ENCODE measurements at regions not wholly inside any gene's neighbourhood (a gene's known extent, or its start where the extent isn't known, plus 50 kb on each side); places are given as distances from the start of the nearest gene placed in this dataset.

DNA sequence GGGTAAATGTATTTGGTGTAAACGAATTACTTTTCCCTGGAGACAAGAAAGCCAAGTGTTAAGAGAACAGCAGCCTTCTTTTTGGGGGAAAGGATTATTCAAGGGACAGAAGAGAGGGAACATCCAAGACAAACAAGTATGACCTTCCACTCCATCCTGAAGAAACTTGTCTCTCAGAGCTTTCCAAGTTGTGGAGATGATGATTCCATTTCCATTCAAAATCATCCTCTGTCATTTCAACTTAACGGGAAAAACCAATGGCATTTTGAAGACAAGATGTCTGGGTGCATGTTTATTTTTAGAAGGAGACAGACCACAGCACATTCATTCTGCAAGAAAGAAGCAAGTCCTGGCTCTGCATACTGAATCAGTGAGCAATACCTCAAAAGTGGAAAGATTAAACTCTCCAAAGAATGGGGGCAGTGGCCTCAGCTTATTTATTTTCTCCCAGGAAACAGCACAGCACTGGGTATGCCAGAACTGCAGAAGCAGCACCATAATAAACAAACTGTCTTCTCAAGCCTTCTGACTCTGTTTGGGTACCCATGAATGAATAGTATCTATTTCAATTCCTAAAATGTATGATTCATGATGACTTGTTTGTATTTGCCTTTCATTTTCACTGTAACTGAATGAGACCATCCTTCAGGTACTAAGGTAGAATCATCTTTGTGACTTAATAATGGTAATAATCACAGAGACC lies 541.0 kb downstream of the RFC3 start:
- Histone ChIP-seq H3K4me1 (peaks cover 0 to 14% (median 0%) of the 10 kb centered on the region in 10 experiments; a peak in 7 of 20 replicates), H3K27me3 (no peaks in the 10 kb centered on the region), H3K36me3 (no peaks in the 10 kb centered on the region), H3K4me2 (no peak overlapping the region), H3K4me3 (no peak overlapping the region), H3K9me3 (replicated peaks in 1 of 11) (no peaks in the 10 kb centered on the region), H3K27ac (no peak overlapping the region), H3K9ac (no peak overlapping the region), H4K20me1 (no peaks in the 10 kb centered on the region)
- no peak for TF ChIP-seq Cebpa-rat (IDR thresholded peaks at IDR 0.05)

DNA sequence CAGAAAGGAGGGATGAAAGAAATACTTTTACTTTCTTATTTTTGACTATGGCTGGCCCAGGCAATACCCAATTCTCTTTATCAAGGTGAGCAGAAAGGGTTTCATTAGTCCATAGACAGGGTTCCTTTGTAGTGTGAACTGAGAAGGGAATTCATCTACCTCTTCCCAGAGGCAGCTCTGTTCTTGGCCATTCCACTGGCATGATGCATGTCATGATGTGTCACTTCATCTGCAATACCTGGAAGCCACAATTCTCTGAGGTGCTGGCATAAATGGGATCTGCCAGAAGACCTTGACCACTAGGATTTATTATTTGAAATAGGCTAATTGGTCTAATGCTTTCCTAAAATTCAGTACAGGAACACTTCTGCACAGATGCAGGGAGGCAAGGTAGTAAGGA lies 542.8 kb downstream of the RFC3 start:
- Histone ChIP-seq H4K20me1 (no peaks in the 10 kb centered on the region), H3K4me3 (no peak overlapping the region), H3K4me2 (no peak overlapping the region), H3K27ac (no peak overlapping the region), H3K9ac (no peak overlapping the region), H3K36me3 (no peaks in the 10 kb centered on the region), H3K4me1 (peaks cover 0 to 14% (median 0%) of the 10 kb centered on the region in 10 experiments; a peak in 7 of 20 replicates), H3K27me3 (no peaks in the 10 kb centered on the region), H3K9me3 (replicated peaks in 1 of 11) (no peaks in the 10 kb centered on the region)
- TF ChIP-seq Cebpa-rat (IDR thresholded peaks at IDR 0.05): no peak

DNA sequence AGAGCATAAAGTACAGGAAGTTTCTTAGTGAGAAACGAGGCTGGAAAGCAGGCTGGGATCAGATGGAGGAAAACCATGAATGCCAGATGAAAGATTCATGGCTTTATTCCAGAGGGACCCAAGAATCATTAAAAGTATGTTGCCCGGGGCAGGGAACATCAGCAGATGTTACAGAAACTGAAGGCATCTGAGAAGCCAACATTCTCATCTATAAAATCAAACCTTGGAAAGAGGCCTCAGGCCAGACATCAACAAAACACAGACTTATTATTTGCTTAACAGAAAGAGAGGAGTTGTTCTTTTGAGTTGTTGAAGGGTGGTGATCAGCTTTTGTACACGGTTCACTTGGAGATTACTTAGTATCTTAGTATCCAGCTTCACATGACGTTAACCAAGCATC lies 543.6 kb downstream of the RFC3 start:
- Histone ChIP-seq H3K9ac (no peak overlapping the region), H3K27me3 (no peaks in the 10 kb centered on the region), H3K36me3 (no peaks in the 10 kb centered on the region), H3K4me3 (no peak overlapping the region), H3K4me2 (no peak overlapping the region), H3K4me1 (peaks cover 0 to 14% (median 0%) of the 10 kb centered on the region in 10 experiments; a peak in 7 of 20 replicates), H3K9me3 (replicated peaks in 1 of 11) (peaks cover 0 to 5% (median 3%) of the 10 kb centered on the region in 11 experiments; a peak in 12 of 22 replicates), H3K27ac (no peak overlapping the region), H4K20me1 (no peaks in the 10 kb centered on the region)
- no peak for TF ChIP-seq Cebpa-rat (IDR thresholded peaks at IDR 0.05)

DNA sequence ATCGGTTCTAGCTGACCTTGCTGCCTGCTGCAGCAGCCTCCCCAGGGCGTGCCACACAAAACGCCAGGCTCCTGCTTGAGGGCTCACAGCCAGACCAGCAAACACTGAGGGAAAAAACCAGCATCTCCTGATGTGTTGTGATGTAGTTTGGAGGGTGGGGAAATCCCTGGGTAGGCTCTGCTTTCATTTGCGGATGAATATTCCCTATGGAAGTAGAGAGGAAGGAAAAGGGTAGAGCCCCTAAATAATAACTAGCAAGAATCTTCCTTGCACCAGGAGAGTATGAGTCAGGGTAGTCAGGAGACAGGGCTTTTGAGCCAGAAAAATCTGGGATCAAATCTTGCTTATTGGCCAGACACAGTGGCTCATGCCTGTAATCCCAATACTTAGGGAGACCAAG lies 545.3 kb downstream of the RFC3 start:
- no peak overlapping the region for H3K27ac ChIP-seq
- no peaks in the 10 kb centered on the region for H3K36me3 ChIP-seq
- no peaks in the 10 kb centered on the region for H3K27me3 ChIP-seq
- H3K4me1 ChIP-seq: no peaks in the 10 kb centered on the region
- no peak overlapping the region for H3K4me2 ChIP-seq
- H3K9me3 ChIP-seq (replicated peaks in 1 of 11): peaks cover 0 to 8% (median 6%) of the 10 kb centered on the region in 11 experiments; a peak in 12 of 22 replicates
- H3K9ac ChIP-seq: no peak overlapping the region
- no peak overlapping the region for H3K4me3 ChIP-seq
- no peaks in the 10 kb centered on the region for H4K20me1 ChIP-seq
- TF ChIP-seq Cebpa-rat (IDR thresholded peaks at IDR 0.05): no peak

DNA sequence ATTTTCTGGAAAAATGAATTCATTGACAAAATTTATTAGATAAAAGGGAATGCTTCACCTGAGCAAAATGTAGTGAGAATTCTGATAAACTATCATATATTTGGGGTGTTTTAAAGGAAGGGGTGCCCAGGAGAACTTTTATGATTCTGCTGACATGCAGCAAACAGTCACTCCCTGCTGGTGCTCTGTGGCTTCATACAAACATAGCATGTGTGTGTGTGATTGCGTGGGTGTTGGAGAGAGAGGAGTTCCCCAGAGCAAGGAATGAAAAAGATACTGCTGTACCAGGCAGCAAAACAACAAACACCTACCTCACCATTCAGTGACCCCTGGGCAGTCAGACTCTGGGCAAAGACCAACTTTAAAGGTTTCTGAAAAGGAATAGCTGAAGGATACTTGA lies 546.7 kb downstream of the RFC3 start:
- Histone ChIP-seq H3K4me2 (no peak overlapping the region), H3K27me3 (no peaks in the 10 kb centered on the region), H3K4me1 (no peaks in the 10 kb centered on the region), H3K9me3 (replicated peaks in 1 of 11) (peaks cover 0 to 8% (median 6%) of the 10 kb centered on the region in 11 experiments; a peak in 12 of 22 replicates), H3K36me3 (no peaks in the 10 kb centered on the region), H4K20me1 (no peaks in the 10 kb centered on the region), H3K27ac (no peak overlapping the region), H3K9ac (no peak overlapping the region), H3K4me3 (no peak overlapping the region)
- no peak for TF ChIP-seq Cebpa-rat (IDR thresholded peaks at IDR 0.05)

DNA sequence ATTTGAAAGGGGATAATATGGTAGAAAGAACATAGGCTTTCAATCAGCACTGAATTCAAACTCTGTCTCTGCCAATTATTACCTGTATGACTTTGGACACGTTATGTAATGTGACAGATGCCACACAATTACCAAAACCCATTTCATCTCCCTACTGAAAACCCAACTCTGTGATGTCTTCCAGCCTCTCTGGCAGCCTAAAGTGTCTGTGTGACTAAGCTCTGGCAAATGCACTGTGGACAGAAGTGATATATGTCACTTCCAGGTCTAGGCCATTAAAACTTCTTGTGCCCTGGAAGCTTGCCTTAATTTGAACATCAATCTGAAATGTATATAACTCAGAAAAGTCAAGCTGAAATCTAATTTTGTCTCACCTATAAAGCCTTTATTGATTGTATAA lies 552.0 kb downstream of the RFC3 start:
- H3K27me3 ChIP-seq: no peaks in the 10 kb centered on the region

DNA sequence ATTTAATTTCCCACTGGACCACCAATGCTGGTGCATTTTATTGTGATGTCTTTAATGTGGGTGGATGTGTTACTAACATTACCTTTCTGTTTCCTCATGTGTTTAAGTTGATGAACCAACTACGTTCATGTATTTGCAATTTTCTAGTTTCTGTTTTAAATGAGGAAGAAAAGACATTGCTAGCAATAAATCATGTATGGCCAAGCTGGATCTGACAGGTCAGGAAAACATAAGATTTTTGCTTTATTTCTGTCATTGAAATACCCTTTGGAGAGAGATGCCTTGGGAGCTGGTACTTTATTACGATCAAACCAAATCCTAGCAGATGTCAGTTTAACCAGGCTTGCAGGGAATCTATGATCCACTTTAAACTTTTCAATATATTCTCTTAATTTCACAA lies 553.2 kb downstream of the RFC3 start:
- H3K36me3 ChIP-seq: no peaks in the 10 kb centered on the region
- H3K27ac ChIP-seq: no peak overlapping the region
- H3K9ac ChIP-seq: no peak overlapping the region
- no peak for TF ChIP-seq Cebpa-rat (IDR thresholded peaks at IDR 0.05)
- no peak overlapping the region for H3K4me3 ChIP-seq
- H3K4me1 ChIP-seq: no peaks in the 10 kb centered on the region
- H3K27me3 ChIP-seq: no peaks in the 10 kb centered on the region
- H3K4me2 ChIP-seq: no peak overlapping the region
- no peaks in the 10 kb centered on the region for H4K20me1 ChIP-seq
- H3K9me3 ChIP-seq (replicated peaks in 1 of 11): peaks cover 0 to 8% (median 6%) of the 10 kb centered on the region in 11 experiments; a peak in 12 of 22 replicates

More for the DNA sequence above, 552.0 kb downstream of the RFC3 start:
- Histone ChIP-seq H3K9me3 (replicated peaks in 1 of 11) (peaks cover 0 to 8% (median 6%) of the 10 kb centered on the region in 11 experiments; a peak in 12 of 22 replicates), H3K4me1 (no peaks in the 10 kb centered on the region), H3K4me3 (no peak overlapping the region), H3K27ac (no peak overlapping the region), H4K20me1 (no peaks in the 10 kb centered on the region), H3K9ac (no peak overlapping the region), H3K36me3 (no peaks in the 10 kb centered on the region), H3K4me2 (no peak overlapping the region)
- TF ChIP-seq Cebpa-rat (IDR thresholded peaks at IDR 0.05): no peak

DNA sequence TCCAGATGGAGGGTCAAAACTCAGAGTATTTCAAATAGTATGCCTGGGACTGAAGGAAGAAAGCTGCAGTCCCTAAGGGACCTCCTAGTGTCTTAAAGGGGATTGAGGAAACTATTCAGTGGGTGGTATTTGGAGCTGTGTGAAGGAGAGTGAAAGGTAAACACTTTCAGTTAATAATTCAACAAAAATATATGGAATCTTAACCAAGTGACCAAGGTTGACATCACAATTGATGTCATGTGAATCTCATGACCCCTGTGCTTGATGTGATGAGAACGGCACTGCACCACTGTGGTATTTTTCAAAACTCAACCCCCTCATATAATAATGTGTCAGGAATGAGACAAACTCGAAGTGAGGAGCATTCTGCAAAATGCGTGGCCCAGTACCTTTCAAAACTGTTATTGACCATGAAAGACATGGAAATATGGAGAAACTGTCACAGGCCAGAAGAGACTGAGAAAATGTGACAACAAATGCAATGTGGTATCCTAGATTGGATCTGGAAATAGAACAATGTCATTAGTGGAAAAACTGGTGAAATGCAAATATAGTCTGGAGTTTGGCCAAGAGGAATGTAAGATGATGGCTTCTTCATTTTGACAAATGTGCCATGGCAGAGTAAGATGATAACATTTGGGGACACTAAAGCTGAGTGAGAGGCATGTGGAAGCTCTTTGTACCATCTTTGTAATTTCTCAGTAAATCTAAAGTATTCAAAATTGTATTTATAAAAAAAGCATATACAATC lies 553.9 kb downstream of the RFC3 start:
- no peaks in the 10 kb centered on the region for H4K20me1 ChIP-seq
- H3K27ac ChIP-seq: no peak overlapping the region
- H3K4me1 ChIP-seq: no peaks in the 10 kb centered on the region
- no peak overlapping the region for H3K4me3 ChIP-seq
- H3K9me3 ChIP-seq (replicated peaks in 1 of 11): peaks cover 0 to 1% (median under 1%) of the 10 kb centered on the region in 11 experiments; a peak in 9 of 22 replicates
- H3K9ac ChIP-seq: no peak overlapping the region
- H3K4me2 ChIP-seq: no peak overlapping the region
- no peaks in the 10 kb centered on the region for H3K36me3 ChIP-seq
- no peak for TF ChIP-seq Cebpa-rat (IDR thresholded peaks at IDR 0.05)
- no peaks in the 10 kb centered on the region for H3K27me3 ChIP-seq

DNA sequence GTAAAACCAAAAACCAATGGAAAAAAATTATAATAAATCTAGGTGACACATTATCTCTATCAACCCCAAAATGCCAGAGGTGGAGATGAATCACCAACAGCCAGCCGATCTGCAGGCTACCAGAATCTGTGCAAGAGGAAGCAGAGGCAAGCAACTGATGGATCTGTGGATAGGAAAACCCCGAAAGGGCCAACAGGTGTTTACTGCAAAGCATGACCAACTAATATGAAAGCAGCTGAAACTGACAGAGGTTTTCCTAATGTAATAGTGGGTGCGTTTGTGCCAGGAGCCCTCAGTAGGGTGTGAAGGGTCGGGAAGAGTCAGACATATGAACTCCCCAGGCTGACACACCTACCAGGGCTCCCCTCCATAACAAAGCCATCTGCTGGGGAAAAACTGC lies 554.6 kb downstream of the RFC3 start:
- Histone ChIP-seq H4K20me1 (no peaks in the 10 kb centered on the region), H3K36me3 (no peaks in the 10 kb centered on the region), H3K4me3 (no peak overlapping the region), H3K4me1 (no peaks in the 10 kb centered on the region), H3K27ac (no peak overlapping the region), H3K9me3 (replicated peaks in 1 of 11) (no peaks in the 10 kb centered on the region), H3K27me3 (no peaks in the 10 kb centered on the region), H3K9ac (no peak overlapping the region), H3K4me2 (no peak overlapping the region)
- no peak for TF ChIP-seq Cebpa-rat (IDR thresholded peaks at IDR 0.05)
